ENCODE measurements at regions not wholly inside any gene's neighbourhood (a gene's known extent, or its start where the extent isn't known, plus 50 kb on each side); places are given as distances from the start of the nearest gene placed in this dataset.

- 34% methylated on average over 17 of the region's 19 CpGs for WGBS (ENCODE audit: insufficient coverage, insufficient replicate concordance, low lambda C conversion rate, missing lambda C conversion rate)
- H3K79me2 ChIP-seq (ENCODE audit: control insufficient read depth, insufficient read depth, low read length) = no peaks in the 10 kb centered on the region
- no peak overlapping the region for H3K4me2 ChIP-seq (ENCODE audit: control insufficient read depth, insufficient read depth)
- no peaks in the 10 kb centered on the region for H3K27me3 ChIP-seq (replicated peaks in 1 of 2; ENCODE audit: control insufficient read depth in 2 of 2, insufficient read depth in 2 of 2, low read length in 1 of 2)
- TF ChIP-seq E4F1 (IDR thresholded peaks at IDR 0.05; ENCODE audit: borderline replicate concordance, partially characterized antibody) (no peak), CHD4 (IDR thresholded peaks at IDR 0.05) (no peak), CBX5 (IDR thresholded peaks at IDR 0.05; ENCODE audit: low read depth) (no peak), SP1 (IDR thresholded peaks at IDR 0.05; ENCODE audit: low read depth, low read length) (no peak), TCF7 (IDR thresholded peaks at IDR 0.05; ENCODE audit: borderline replicate concordance) (no peak), BMI1 (IDR thresholded peaks at IDR 0.05; ENCODE audit: borderline replicate concordance) (no peak), ATF3 (IDR thresholded peaks at IDR 0.05; ENCODE audit: borderline replicate concordance, extremely low read depth, low read depth, low read length) (no peak), JUND (IDR thresholded peaks at IDR 0.05; ENCODE audit: low read depth, low read length) (no peak), IKZF2 (IDR thresholded peaks at IDR 0.05) (no peak), BCL3 (IDR thresholded peaks at IDR 0.05; ENCODE audit: borderline replicate concordance, insufficient read depth, low read depth, low read length, poor library complexity, severe bottlenecking) (no peak), NFYB (IDR thresholded peaks at IDR 0.05; ENCODE audit: insufficient read depth, low read depth, low read length) (no peak), ZSCAN29 (IDR thresholded peaks at IDR 0.05) (no peak), RFX5 (IDR thresholded peaks at IDR 0.05; ENCODE audit: low read depth, low read length) (no peak), MEF2B (IDR thresholded peaks at IDR 0.05; ENCODE audit: partially characterized antibody, poor library complexity, severe bottlenecking) (no peak)
- TF ChIP-seq, protein P1, sequence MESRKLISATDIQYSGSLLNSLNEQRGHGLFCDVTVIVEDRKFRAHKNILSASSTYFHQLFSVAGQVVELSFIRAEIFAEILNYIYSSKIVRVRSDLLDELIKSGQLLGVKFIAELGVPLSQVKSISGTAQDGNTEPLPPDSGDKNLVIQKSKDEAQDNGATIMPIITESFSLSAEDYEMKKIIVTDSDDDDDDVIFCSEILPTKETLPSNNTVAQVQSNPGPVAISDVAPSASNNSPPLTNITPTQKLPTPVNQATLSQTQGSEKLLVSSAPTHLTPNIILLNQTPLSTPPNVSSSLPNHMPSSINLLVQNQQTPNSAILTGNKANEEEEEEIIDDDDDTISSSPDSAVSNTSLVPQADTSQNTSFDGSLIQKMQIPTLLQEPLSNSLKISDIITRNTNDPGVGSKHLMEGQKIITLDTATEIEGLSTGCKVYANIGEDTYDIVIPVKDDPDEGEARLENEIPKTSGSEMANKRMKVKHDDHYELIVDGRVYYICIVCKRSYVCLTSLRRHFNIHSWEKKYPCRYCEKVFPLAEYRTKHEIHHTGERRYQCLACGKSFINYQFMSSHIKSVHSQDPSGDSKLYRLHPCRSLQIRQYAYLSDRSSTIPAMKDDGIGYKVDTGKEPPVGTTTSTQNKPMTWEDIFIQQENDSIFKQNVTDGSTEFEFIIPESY (IDR thresholded peaks at IDR 0.05) = no peak
- no peak overlapping the region for H3K4me3 ChIP-seq
- no peak overlapping the region for H3K27ac ChIP-seq (ENCODE audit: control insufficient read depth, insufficient read depth)
- ChIA-PET SMC1A (ENCODE audit: uncharacterized antibody, unreplicated experiment) (no interaction called here), RAD21 (ENCODE audit: unreplicated experiment) (no interaction called here), CTCF (no interaction called here), POLR2A (no interaction called here)
- DNase-seq (ENCODE audit: low read depth, low spot score) (no peak), FAIRE-seq (no peak), ATAC-seq (no peak)
- intact Hi-C loops (cut with micrococcal nuclease; ENCODE audit: unreplicated experiment) (no loop called here), in situ Hi-C loops (cut with MboI) (no loop called here)
- no peak overlapping the region for H2AFZ ChIP-seq (ENCODE audit: control insufficient read depth, low read depth, low read length)
- no peak overlapping the region for H3K9ac ChIP-seq (ENCODE audit: control insufficient read depth, insufficient read depth, low read length)
- no peaks in the 10 kb centered on the region for H3K4me1 ChIP-seq (ENCODE audit: control insufficient read depth, insufficient read depth, low read length)
- no peaks in the 10 kb centered on the region for H4K20me1 ChIP-seq (ENCODE audit: control insufficient read depth, insufficient read depth)
- H3K9me3 ChIP-seq (replicated peaks; ENCODE audit: control insufficient read depth, insufficient read depth, low read length) = no peaks in the 10 kb centered on the region; the same call in 2 of the 3 replicates
- H3K36me3 ChIP-seq (ENCODE audit: control insufficient read depth in 2 of 2, insufficient read depth in 2 of 2, low read length in 1 of 2) = no peaks in the 10 kb centered on the region
- BruUV-seq (replicated peaks) = no TSS peak
Observed at GRCh38 chr7:375901-376305, 85.9 kb downstream of the FOXL3 start.

Measured in GM12878 (cell line).